Esophagus muscularis mucosa (tissue), 3 donors: ENCODE measurements at regions not wholly inside any gene's neighbourhood (a gene's known extent, or its start where the extent isn't known, plus 50 kb on each side); places are given as distances from the start of the nearest gene placed in this dataset.

Experiments
- POLR2A ChIP-seq: fragments of 450-650 bp; IDR thresholded peaks from one replicate; pipeline ENCODE4 v1.6.1; 2017; ENCODE audit warnings: antibody characterized with exemption, moderate library complexity, mild to moderate bottlenecking, low read depth
- POLR2AphosphoS5 ChIP-seq, 2 donors: sonication (generic); formaldehyde crosslinking; IDR thresholded peaks; one replicate each; pipeline ENCODE4 v1.6.1; 2017; ENCODE audit warnings: antibody characterized with exemption in 2 of 2
- TF ChIP-seq, protein P1 (sequence below), 3 experiments: fragments of 200-600 bp in 2 of 3; fragments of 450-650 bp in 1 of 3; sonication (generic) in 2 of 3; IDR thresholded peaks; one replicate each; pipeline ENCODE4 v1.5.1; 2017 to 2019; ENCODE audit warnings: antibody characterized with exemption in 3 of 3, mild to moderate bottlenecking in 2 of 3, moderate library complexity in 1 of 3

DNA sequence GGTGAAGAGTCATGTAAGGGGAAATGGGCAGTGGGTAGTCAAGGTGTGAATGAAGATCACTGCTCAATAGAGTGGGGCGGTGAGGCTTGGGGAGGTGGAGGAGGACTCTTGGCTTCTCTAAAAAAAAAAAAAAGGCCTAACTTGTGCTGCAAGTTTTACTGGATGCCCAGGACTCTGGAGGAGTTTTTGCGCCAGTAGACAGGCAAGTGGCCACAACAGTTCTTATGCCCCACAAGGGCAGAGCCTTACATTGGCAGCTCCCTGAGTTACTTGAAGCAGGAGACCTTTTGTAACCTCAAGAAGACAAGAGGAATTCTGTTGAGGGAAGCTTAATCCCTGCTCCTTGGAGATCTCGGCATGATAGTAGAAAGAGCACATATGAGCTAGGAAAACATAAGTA is 54.9 kb upstream of the PPP2R5A start:
- TF ChIP-seq, protein P1, sequence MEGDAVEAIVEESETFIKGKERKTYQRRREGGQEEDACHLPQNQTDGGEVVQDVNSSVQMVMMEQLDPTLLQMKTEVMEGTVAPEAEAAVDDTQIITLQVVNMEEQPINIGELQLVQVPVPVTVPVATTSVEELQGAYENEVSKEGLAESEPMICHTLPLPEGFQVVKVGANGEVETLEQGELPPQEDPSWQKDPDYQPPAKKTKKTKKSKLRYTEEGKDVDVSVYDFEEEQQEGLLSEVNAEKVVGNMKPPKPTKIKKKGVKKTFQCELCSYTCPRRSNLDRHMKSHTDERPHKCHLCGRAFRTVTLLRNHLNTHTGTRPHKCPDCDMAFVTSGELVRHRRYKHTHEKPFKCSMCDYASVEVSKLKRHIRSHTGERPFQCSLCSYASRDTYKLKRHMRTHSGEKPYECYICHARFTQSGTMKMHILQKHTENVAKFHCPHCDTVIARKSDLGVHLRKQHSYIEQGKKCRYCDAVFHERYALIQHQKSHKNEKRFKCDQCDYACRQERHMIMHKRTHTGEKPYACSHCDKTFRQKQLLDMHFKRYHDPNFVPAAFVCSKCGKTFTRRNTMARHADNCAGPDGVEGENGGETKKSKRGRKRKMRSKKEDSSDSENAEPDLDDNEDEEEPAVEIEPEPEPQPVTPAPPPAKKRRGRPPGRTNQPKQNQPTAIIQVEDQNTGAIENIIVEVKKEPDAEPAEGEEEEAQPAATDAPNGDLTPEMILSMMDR (IDR thresholded peaks at IDR 0.05): no peak
- TF ChIP-seq POLR2AphosphoS5 (IDR thresholded peaks at IDR 0.05): no peak
- TF ChIP-seq POLR2A: no peak
